ENCODE measurements at regions not wholly inside any gene's neighbourhood (a gene's known extent, or its start where the extent isn't known, plus 50 kb on each side); places are given as distances from the start of the nearest gene placed in this dataset.

DNA sequence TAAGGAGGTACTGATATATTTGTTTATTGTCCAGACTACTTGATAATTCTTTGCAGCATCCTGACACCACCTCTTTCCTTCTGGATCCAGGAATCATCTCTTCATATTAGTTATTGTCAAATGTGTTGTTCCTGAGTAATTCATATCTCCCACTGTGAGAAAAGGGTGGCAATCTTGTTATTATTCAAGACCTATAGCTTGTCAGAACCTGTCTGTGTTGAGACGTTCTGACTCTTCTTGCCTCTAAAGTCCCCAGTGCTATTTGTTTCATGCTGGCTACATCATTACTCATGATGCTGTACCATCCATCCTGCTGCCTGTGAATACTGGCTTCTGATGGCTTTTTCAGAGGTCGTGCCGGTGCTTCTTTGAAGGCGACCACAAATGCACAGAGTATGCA is 68.7 kb upstream of the TAF11L2 start:
- no peak overlapping the region for H3K9ac ChIP-seq (ENCODE audit: low read depth in 1 of 2, low read length in 2 of 2)
- H3K27me3 ChIP-seq (ENCODE audit: control insufficient read depth in 2 of 2, insufficient read depth in 2 of 2, low read length in 2 of 2), result no peaks in the 10 kb centered on the region
- H3K36me3 ChIP-seq (ENCODE audit: control insufficient read depth in 2 of 2, insufficient read depth in 2 of 2, low read length in 2 of 2), result no peaks in the 10 kb centered on the region
- H3K4me3 ChIP-seq (ENCODE audit: low read length in 2 of 2), result no peak overlapping the region
- no peaks in the 10 kb centered on the region for H3K9me3 ChIP-seq (ENCODE audit: control insufficient read depth in 2 of 2, low read length in 2 of 2)
- H3K4me1 ChIP-seq (ENCODE audit: control insufficient read depth in 2 of 2, insufficient read depth in 2 of 2, low read length in 2 of 2), result no peaks in the 10 kb centered on the region
- H3K27ac ChIP-seq (ENCODE audit: low read depth in 2 of 2, low read length in 2 of 2), result no peak overlapping the region

- H3K4me1 ChIP-seq (ENCODE audit: control insufficient read depth in 2 of 2, insufficient read depth in 2 of 2, low read length in 2 of 2), result no peaks in the 10 kb centered on the region
- H3K27ac ChIP-seq (ENCODE audit: low read depth in 2 of 2, low read length in 2 of 2), result no peak overlapping the region
- H3K9me3 ChIP-seq (ENCODE audit: control insufficient read depth in 2 of 2, low read length in 2 of 2), result no peaks in the 10 kb centered on the region
- no peak overlapping the region for H3K4me3 ChIP-seq (ENCODE audit: low read length in 2 of 2)
- H3K27me3 ChIP-seq (ENCODE audit: control insufficient read depth in 2 of 2, insufficient read depth in 2 of 2, low read length in 2 of 2), result no peaks in the 10 kb centered on the region
- H3K9ac ChIP-seq (ENCODE audit: low read depth in 1 of 2, low read length in 2 of 2), result no peak overlapping the region
- H3K36me3 ChIP-seq (ENCODE audit: control insufficient read depth in 2 of 2, insufficient read depth in 2 of 2, low read length in 2 of 2), result no peaks in the 10 kb centered on the region
Observed at GRCh38 chr5:17430241-17430640, 67.8 kb upstream of the TAF11L2 start.

DNA sequence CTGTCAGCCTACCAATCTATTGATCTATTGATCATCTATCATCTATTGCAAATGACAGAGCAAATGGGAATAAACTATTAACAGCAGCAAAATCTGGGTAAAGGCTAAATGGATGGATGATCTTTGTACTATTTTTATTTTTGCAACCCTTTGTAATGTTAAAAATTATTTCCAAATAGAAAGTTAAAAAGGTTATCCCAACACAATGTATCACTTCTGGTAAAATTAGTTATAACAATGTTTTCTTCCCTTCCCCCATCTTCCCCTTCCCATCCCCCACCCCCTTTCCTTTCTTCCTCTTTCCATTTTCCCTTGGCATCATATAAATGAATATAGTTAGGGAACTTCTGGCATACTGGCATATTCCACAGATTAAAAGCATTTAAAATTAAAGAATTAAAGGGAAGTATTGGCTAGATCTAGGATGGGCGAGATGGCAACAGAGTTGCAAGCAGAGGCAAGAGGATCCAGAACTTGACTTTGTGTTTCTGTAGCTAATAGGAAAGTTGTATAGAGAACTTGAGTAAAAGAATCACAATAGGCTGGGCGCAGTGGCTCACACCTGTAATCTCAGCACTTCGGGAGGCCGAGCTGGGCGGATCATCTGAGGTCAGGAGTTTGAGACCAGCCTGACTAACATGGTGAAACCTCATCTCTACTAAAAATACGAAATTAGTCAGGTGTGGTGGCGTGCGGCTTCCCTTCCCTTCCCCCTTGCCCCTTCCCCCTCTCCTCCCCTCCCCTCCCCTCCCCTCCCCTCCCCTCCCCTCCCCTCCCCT is 66.6 kb upstream of the TAF11L2 start:
- H3K4me1 ChIP-seq (ENCODE audit: control insufficient read depth in 2 of 2, insufficient read depth in 2 of 2, low read length in 2 of 2), result peaks cover 6 to 8% of the 10 kb centered on the region in 2 donors

GRCh38 chr5:17432569-17432968 is 65.5 kb upstream of the TAF11L2 start:
- no peak overlapping the region for H3K27ac ChIP-seq (ENCODE audit: low read depth in 2 of 2, low read length in 2 of 2)
- no peak overlapping the region for H3K4me3 ChIP-seq (ENCODE audit: low read length in 2 of 2)
- H3K27me3 ChIP-seq (ENCODE audit: control insufficient read depth in 2 of 2, insufficient read depth in 2 of 2, low read length in 2 of 2), result no peaks in the 10 kb centered on the region
- H3K9ac ChIP-seq (ENCODE audit: low read depth in 1 of 2, low read length in 2 of 2), result no peak overlapping the region
- H3K36me3 ChIP-seq (ENCODE audit: control insufficient read depth in 2 of 2, insufficient read depth in 2 of 2, low read length in 2 of 2), result no peaks in the 10 kb centered on the region
- no peaks in the 10 kb centered on the region for H3K9me3 ChIP-seq (ENCODE audit: control insufficient read depth in 2 of 2, low read length in 2 of 2)
- H3K4me1 ChIP-seq (ENCODE audit: control insufficient read depth in 2 of 2, insufficient read depth in 2 of 2, low read length in 2 of 2), result peaks cover 12 to 14% of the 10 kb centered on the region in 2 donors

More for the DNA sequence above, 66.6 kb upstream of the TAF11L2 start:
- H3K9me3 ChIP-seq (ENCODE audit: control insufficient read depth in 2 of 2, low read length in 2 of 2), result no peaks in the 10 kb centered on the region
- H3K4me3 ChIP-seq (ENCODE audit: low read length in 2 of 2), result no peak overlapping the region
- H3K9ac ChIP-seq (ENCODE audit: low read depth in 1 of 2, low read length in 2 of 2), result no peak overlapping the region
- H3K36me3 ChIP-seq (ENCODE audit: control insufficient read depth in 2 of 2, insufficient read depth in 2 of 2, low read length in 2 of 2), result no peaks in the 10 kb centered on the region
- H3K27ac ChIP-seq (ENCODE audit: low read depth in 2 of 2, low read length in 2 of 2), result no peak overlapping the region
- no peaks in the 10 kb centered on the region for H3K27me3 ChIP-seq (ENCODE audit: control insufficient read depth in 2 of 2, insufficient read depth in 2 of 2, low read length in 2 of 2)

GRCh38 chr5:17433406-17433805 is 64.6 kb upstream of the TAF11L2 start:
- Histone ChIP-seq H3K27me3 (ENCODE audit: control insufficient read depth in 2 of 2, insufficient read depth in 2 of 2, low read length in 2 of 2) (no peaks in the 10 kb centered on the region), H3K9ac (ENCODE audit: low read depth in 1 of 2, low read length in 2 of 2) (no peak overlapping the region), H3K27ac (ENCODE audit: low read depth in 2 of 2, low read length in 2 of 2) (no peak overlapping the region), H3K4me3 (ENCODE audit: low read length in 2 of 2) (no peak overlapping the region), H3K4me1 (ENCODE audit: control insufficient read depth in 2 of 2, insufficient read depth in 2 of 2, low read length in 2 of 2) (peaks cover 12 to 14% of the 10 kb centered on the region in 2 donors), H3K9me3 (ENCODE audit: control insufficient read depth in 2 of 2, low read length in 2 of 2) (no peaks in the 10 kb centered on the region), H3K36me3 (ENCODE audit: control insufficient read depth in 2 of 2, insufficient read depth in 2 of 2, low read length in 2 of 2) (no peaks in the 10 kb centered on the region)

- peaks cover 12 to 14% of the 10 kb centered on the region in 2 donors for H3K4me1 ChIP-seq (ENCODE audit: control insufficient read depth in 2 of 2, insufficient read depth in 2 of 2, low read length in 2 of 2)
- H3K27me3 ChIP-seq (ENCODE audit: control insufficient read depth in 2 of 2, insufficient read depth in 2 of 2, low read length in 2 of 2), result no peaks in the 10 kb centered on the region
- no peaks in the 10 kb centered on the region for H3K9me3 ChIP-seq (ENCODE audit: control insufficient read depth in 2 of 2, low read length in 2 of 2)
- H3K9ac ChIP-seq (ENCODE audit: low read depth in 1 of 2, low read length in 2 of 2), result no peak overlapping the region
- no peak overlapping the region for H3K27ac ChIP-seq (ENCODE audit: low read depth in 2 of 2, low read length in 2 of 2)
- no peaks in the 10 kb centered on the region for H3K36me3 ChIP-seq (ENCODE audit: control insufficient read depth in 2 of 2, insufficient read depth in 2 of 2, low read length in 2 of 2)
- H3K4me3 ChIP-seq (ENCODE audit: low read length in 2 of 2), result no peak overlapping the region
Observed at GRCh38 chr5:17434982-17435381, 63.0 kb upstream of the TAF11L2 start.

- H3K4me3 ChIP-seq (ENCODE audit: low read length in 2 of 2), result peak overlapping the region; percentile 45 to 59
- peak overlapping the region; percentile 11 to 45 for H3K27ac ChIP-seq (ENCODE audit: low read depth in 2 of 2, low read length in 2 of 2)
- H3K4me1 ChIP-seq (ENCODE audit: control insufficient read depth in 2 of 2, insufficient read depth in 2 of 2, low read length in 2 of 2), result peaks cover 12 to 14% of the 10 kb centered on the region in 2 donors
- peaks cover 0 to 2% of the 10 kb centered on the region in 2 donors for H3K9me3 ChIP-seq (ENCODE audit: control insufficient read depth in 2 of 2, low read length in 2 of 2)
- no peaks in the 10 kb centered on the region for H3K27me3 ChIP-seq (ENCODE audit: control insufficient read depth in 2 of 2, insufficient read depth in 2 of 2, low read length in 2 of 2)
- H3K9ac ChIP-seq (ENCODE audit: low read depth in 1 of 2, low read length in 2 of 2), result peak overlapping the region in 1 of 2 donors; percentile 5
- no peaks in the 10 kb centered on the region for H3K36me3 ChIP-seq (ENCODE audit: control insufficient read depth in 2 of 2, insufficient read depth in 2 of 2, low read length in 2 of 2)
Observed at GRCh38 chr5:17436350-17436749, 61.7 kb upstream of the TAF11L2 start.

GRCh38 chr5:17436761-17437221 is 61.2 kb upstream of the TAF11L2 start:
- Histone ChIP-seq H3K27me3 (ENCODE audit: control insufficient read depth in 2 of 2, insufficient read depth in 2 of 2, low read length in 2 of 2) (no peaks in the 10 kb centered on the region), H3K27ac (ENCODE audit: low read depth in 2 of 2, low read length in 2 of 2) (peak overlapping the region; percentile 11 to 45), H3K9me3 (ENCODE audit: control insufficient read depth in 2 of 2, low read length in 2 of 2) (peaks cover 0 to 2% of the 10 kb centered on the region in 2 donors), H3K9ac (ENCODE audit: low read depth in 1 of 2, low read length in 2 of 2) (peak overlapping the region in 1 of 2 donors; percentile 5), H3K4me3 (ENCODE audit: low read length in 2 of 2) (peak overlapping the region; percentile 45 to 59), H3K36me3 (ENCODE audit: control insufficient read depth in 2 of 2, insufficient read depth in 2 of 2, low read length in 2 of 2) (no peaks in the 10 kb centered on the region), H3K4me1 (ENCODE audit: control insufficient read depth in 2 of 2, insufficient read depth in 2 of 2, low read length in 2 of 2) (peaks cover 12 to 14% of the 10 kb centered on the region in 2 donors)

- Histone ChIP-seq H3K27ac (ENCODE audit: low read depth in 2 of 2, low read length in 2 of 2) (no peak overlapping the region), H3K4me3 (ENCODE audit: low read length in 2 of 2) (no peak overlapping the region), H3K36me3 (ENCODE audit: control insufficient read depth in 2 of 2, insufficient read depth in 2 of 2, low read length in 2 of 2) (no peaks in the 10 kb centered on the region), H3K4me1 (ENCODE audit: control insufficient read depth in 2 of 2, insufficient read depth in 2 of 2, low read length in 2 of 2) (peaks cover 12 to 14% of the 10 kb centered on the region in 2 donors), H3K9me3 (ENCODE audit: control insufficient read depth in 2 of 2, low read length in 2 of 2) (peaks cover 0 to 2% of the 10 kb centered on the region in 2 donors), H3K27me3 (ENCODE audit: control insufficient read depth in 2 of 2, insufficient read depth in 2 of 2, low read length in 2 of 2) (no peaks in the 10 kb centered on the region), H3K9ac (ENCODE audit: low read depth in 1 of 2, low read length in 2 of 2) (no peak overlapping the region)
Observed at GRCh38 chr5:17438027-17438426, 60.0 kb upstream of the TAF11L2 start.

- Histone ChIP-seq H3K9ac (ENCODE audit: low read depth in 1 of 2, low read length in 2 of 2) (no peak overlapping the region), H3K9me3 (ENCODE audit: control insufficient read depth in 2 of 2, low read length in 2 of 2) (peaks cover 0 to 2% of the 10 kb centered on the region in 2 donors), H3K4me3 (ENCODE audit: low read length in 2 of 2) (no peak overlapping the region), H3K27me3 (ENCODE audit: control insufficient read depth in 2 of 2, insufficient read depth in 2 of 2, low read length in 2 of 2) (no peaks in the 10 kb centered on the region), H3K36me3 (ENCODE audit: control insufficient read depth in 2 of 2, insufficient read depth in 2 of 2, low read length in 2 of 2) (no peaks in the 10 kb centered on the region), H3K27ac (ENCODE audit: low read depth in 2 of 2, low read length in 2 of 2) (no peak overlapping the region), H3K4me1 (ENCODE audit: control insufficient read depth in 2 of 2, insufficient read depth in 2 of 2, low read length in 2 of 2) (peaks cover 12 to 14% of the 10 kb centered on the region in 2 donors)
Observed at GRCh38 chr5:17439956-17440355, 58.1 kb upstream of the TAF11L2 start.
